ENCODE measurements at regions not wholly inside any gene's neighbourhood (a gene's known extent, or its start where the extent isn't known, plus 50 kb on each side); places are given as distances from the start of the nearest gene placed in this dataset.
"Not testable (repeated sequence)": the region's sequence is repeated elsewhere in the genome, so short reads cannot be mapped to it uniquely, and the experiment has no call there.

DNA sequence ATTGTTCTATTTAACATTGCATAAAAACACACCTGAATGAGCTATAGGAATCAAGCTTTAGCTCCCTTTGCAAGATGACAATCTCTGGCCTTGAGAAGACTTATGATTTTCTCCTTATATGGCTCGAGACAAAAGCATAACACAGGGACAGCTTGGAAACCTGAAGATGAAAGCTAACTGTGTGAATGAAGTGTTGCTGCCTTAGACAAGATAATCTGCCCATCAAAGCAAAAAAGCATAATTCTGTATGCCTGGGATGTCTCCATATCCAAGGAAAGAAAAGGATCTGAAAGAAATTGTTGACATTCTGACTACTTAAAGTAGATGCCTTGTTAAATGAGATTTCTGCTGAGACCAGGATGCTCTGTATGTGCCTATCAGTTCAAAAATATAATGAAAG is 526.7 kb upstream of the TOM1L1 start:
- H3K4me3 ChIP-seq (ENCODE audit: low read depth, low read length) = no peak overlapping the region

GRCh38 chr17:54376409-54376808 is 524.2 kb upstream of the TOM1L1 start:
- not testable (repeated sequence) for DNase-seq (ENCODE audit: low read depth); H3K4me3 ChIP-seq (ENCODE audit: low read depth, low read length)

More for the DNA sequence above, 526.7 kb upstream of the TOM1L1 start:
- DNase-seq (ENCODE audit: low read depth) = no peak
- TF ChIP-seq, protein P1, sequence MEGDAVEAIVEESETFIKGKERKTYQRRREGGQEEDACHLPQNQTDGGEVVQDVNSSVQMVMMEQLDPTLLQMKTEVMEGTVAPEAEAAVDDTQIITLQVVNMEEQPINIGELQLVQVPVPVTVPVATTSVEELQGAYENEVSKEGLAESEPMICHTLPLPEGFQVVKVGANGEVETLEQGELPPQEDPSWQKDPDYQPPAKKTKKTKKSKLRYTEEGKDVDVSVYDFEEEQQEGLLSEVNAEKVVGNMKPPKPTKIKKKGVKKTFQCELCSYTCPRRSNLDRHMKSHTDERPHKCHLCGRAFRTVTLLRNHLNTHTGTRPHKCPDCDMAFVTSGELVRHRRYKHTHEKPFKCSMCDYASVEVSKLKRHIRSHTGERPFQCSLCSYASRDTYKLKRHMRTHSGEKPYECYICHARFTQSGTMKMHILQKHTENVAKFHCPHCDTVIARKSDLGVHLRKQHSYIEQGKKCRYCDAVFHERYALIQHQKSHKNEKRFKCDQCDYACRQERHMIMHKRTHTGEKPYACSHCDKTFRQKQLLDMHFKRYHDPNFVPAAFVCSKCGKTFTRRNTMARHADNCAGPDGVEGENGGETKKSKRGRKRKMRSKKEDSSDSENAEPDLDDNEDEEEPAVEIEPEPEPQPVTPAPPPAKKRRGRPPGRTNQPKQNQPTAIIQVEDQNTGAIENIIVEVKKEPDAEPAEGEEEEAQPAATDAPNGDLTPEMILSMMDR (IDR thresholded peaks at IDR 0.05; ENCODE audit: insufficient read depth, low read depth, low read length) = no peak

GRCh38 chr17:54381482-54381881 is 519.2 kb upstream of the TOM1L1 start:
- H3K4me3 ChIP-seq (ENCODE audit: low read depth, low read length) = no peak overlapping the region
- no peak for DNase-seq (ENCODE audit: low read depth)
- TF ChIP-seq, protein P1 (IDR thresholded peaks at IDR 0.05; ENCODE audit: insufficient read depth, low read depth, low read length) = no peak

DNA sequence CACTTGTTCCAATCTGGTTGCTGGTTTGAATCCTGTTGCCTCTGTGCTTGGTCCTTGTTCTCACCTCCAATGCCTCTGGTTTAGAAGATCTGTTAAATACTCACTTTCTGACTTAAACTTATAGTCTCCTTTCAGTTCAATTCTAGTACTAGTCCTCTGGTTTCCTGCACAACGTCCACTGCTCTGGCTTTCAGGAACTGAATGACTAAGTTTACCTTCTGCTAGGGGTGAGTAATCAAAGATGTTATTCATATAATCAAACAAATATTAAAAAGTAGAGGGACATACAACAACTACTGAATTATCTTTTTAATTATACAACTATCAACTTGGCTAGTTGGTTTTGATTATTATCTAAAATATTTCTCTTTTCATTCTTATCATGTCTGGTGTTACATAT is 496.4 kb upstream of the TOM1L1 start:
- TF ChIP-seq, protein P1 (IDR thresholded peaks at IDR 0.05; ENCODE audit: insufficient read depth, low read depth, low read length) = no peak
- no peak overlapping the region for H3K4me3 ChIP-seq (ENCODE audit: low read depth, low read length)
- no peak for DNase-seq (ENCODE audit: low read depth)

- DNase-seq (ENCODE audit: low read depth) = no peak
- TF ChIP-seq, protein P1 (IDR thresholded peaks at IDR 0.05; ENCODE audit: insufficient read depth, low read depth, low read length) = no peak
- no peak overlapping the region for H3K4me3 ChIP-seq (ENCODE audit: low read depth, low read length)
Observed at GRCh38 chr17:54405826-54406225, 494.8 kb upstream of the TOM1L1 start.

- TF ChIP-seq, protein P1 (IDR thresholded peaks at IDR 0.05; ENCODE audit: insufficient read depth, low read depth, low read length) = no peak
- H3K4me3 ChIP-seq (ENCODE audit: low read depth, low read length) = no peak overlapping the region
Observed at GRCh38 chr17:54408731-54409130, 491.9 kb upstream of the TOM1L1 start.

GRCh38 chr17:54418467-54418866 is 482.2 kb upstream of the TOM1L1 start:
- TF ChIP-seq, protein P1 (IDR thresholded peaks at IDR 0.05; ENCODE audit: insufficient read depth, low read depth, low read length) = no peak
- no peak overlapping the region for H3K4me3 ChIP-seq (ENCODE audit: low read depth, low read length)
- DNase-seq (ENCODE audit: low read depth) = no peak

More at GRCh38 chr17:54408731-54409130, 491.9 kb upstream of the TOM1L1 start:
- DNase-seq (ENCODE audit: low read depth) = no peak
